Ishikawa (cell line): ENCODE measurements at regions not wholly inside any gene's neighbourhood (a gene's known extent, or its start where the extent isn't known, plus 50 kb on each side); places are given as distances from the start of the nearest gene placed in this dataset.

Source experiments
- EP300 ChIP-seq: IDR thresholded peaks from 2 replicates; pipeline ENCODE4 v1.6.1; 2012; ENCODE audit warnings: borderline replicate concordance
- RAD21 ChIP-seq: IDR thresholded peaks from 2 replicates; pipeline ENCODE4 v1.6.1; 2012; ENCODE audit warnings: low read depth
- TAF1 ChIP-seq: IDR thresholded peaks from 2 replicates; pipeline ENCODE4 v1.6.1; 2012; ENCODE audit warnings: low read depth, mild to moderate bottlenecking
- ZBTB7A ChIP-seq: IDR thresholded peaks from 2 replicates; pipeline ENCODE4 v1.6.1; 2012; ENCODE audit warnings: low read depth
- TF ChIP-seq, protein P1 (sequence below): IDR thresholded peaks from 2 replicates; pipeline ENCODE4 v1.6.1; 2012

DNA sequence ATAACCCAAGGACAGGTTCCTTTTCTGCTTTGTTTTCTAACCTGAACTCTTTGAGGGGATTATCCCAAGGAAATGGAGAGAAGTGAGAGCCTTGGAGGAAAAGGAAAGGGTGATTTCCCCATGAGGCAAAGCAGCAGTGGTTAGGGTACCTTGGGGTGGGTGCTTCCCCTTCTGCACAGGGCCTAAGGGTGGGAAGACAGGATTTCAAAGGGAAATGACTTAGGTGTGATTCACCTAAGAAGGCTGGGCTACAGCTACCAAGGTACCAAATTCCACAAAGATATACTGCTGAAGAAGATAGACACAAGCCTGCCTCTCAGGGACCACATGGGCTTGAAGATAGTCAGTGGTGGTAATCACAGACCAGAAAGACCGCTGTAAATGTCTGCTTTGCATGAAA lies 325.3 kb upstream of the DPH6 start:
- no peak for TF ChIP-seq RAD21
- TF ChIP-seq, protein P1, sequence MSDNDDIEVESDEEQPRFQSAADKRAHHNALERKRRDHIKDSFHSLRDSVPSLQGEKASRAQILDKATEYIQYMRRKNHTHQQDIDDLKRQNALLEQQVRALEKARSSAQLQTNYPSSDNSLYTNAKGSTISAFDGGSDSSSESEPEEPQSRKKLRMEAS, result no peak
- no peak for TF ChIP-seq TAF1
- no peak for TF ChIP-seq EP300
- no peak for TF ChIP-seq ZBTB7A
